ENCODE measurements at regions not wholly inside any gene's neighbourhood (a gene's known extent, or its start where the extent isn't known, plus 50 kb on each side); places are given as distances from the start of the nearest gene placed in this dataset.

- TF ChIP-seq POLR2A (IDR thresholded peaks at IDR 0.05) (no peak), CTCF (IDR thresholded peaks at IDR 0.05) (no peak)
These were observed 76.5 kb upstream of the ADRB1 start for GRCh38 chr10:113967126-113967525.

Data from transverse colon (tissue), 3 donors.